Ectodermal cell (in vitro differentiated cells): ENCODE measurements at regions not wholly inside any gene's neighbourhood (a gene's known extent, or its start where the extent isn't known, plus 50 kb on each side); places are given as distances from the start of the nearest gene placed in this dataset.

Experiments used
- H3K27ac ChIP-seq: 2 replicates; pipeline ENCODE4 v1.7.0; 2013; ENCODE audit warnings: mild to moderate bottlenecking, low read depth, low read length; ENCODE audit not compliant: insufficient read depth, poor library complexity, severe bottlenecking
- H3K27me3 ChIP-seq: 2 replicates; pipeline ENCODE4 v1.7.0; 2013; ENCODE audit warnings: mild to moderate bottlenecking, low read length; ENCODE audit not compliant: insufficient read depth, control insufficient read depth, poor library complexity, severe bottlenecking
- H3K36me3 ChIP-seq: one replicate; pipeline ENCODE4 v1.7.0; 2013; ENCODE audit warnings: low read length; ENCODE audit not compliant: control insufficient read depth, insufficient read depth
- H3K4me1 ChIP-seq: one replicate; pipeline ENCODE4 v1.7.0; 2013; ENCODE audit warnings: low read length; ENCODE audit not compliant: control insufficient read depth, insufficient read depth
- H3K4me3 ChIP-seq: 2 replicates; pipeline ENCODE4 v1.7.0; 2013; ENCODE audit warnings: low read depth, low read length, control low read depth; ENCODE audit not compliant: insufficient read depth
- H3K9me3 ChIP-seq: 2 replicates; pipeline ENCODE4 v1.7.0; 2013; ENCODE audit warnings: mild to moderate bottlenecking, low read length, moderate library complexity; ENCODE audit not compliant: control insufficient read depth
- WGBS, 2 experiments: methylation state at CpG; one replicate each; pipeline ENCODE4 v1.1.7; 2013; ENCODE audit warnings: missing lambda C conversion rate in 2 of 2; 5-methylcytosine and 5-hydroxymethylcytosine counted together

DNA sequence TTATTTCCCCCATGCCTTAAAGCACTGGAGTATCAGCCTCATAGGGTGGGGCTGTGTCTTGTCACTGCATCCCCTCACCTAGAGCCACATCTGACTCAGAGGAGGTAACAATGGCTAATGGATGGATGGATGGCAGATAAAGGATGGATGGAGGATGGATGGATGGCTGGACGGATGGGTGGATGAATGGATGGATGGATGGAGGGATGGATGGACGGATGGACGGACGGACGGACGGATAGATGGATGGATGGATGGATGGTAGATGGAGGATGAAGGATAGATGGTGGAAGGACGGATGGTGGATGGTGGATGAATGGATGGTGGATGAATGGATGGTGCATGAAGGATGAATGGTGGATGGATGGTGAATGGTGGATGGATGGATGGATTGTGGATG lies 77.2 kb downstream of the PDGFA start:
- peaks cover 8% of the 10 kb centered on the region for H3K4me1 ChIP-seq

DNA sequence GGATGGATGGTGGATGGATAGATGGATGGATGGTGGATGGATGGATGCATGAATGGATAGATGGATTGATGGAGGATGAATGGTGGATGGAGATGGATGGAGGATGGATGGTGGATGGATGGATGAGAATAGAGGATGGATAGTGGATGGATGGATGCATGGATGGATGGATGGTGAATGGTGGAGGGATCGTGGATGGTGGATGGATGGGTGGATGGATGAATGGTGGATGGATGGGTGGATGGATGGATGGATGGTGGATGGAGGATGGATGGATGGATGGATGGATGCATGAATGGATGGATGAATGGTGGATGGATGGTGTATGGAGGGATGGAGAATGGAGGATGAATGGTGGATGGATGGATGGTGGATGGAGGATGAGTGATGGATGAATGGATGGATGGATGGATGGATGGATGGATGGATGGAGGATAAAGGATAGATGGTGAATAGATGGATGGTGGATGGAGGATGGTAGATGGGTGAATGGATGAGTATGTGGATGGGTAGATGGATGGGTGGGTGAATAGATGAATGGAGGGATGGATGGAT lies 76.3 kb downstream of the PDGFA start:
- WGBS, 2 experiments, result 87 to 88% methylated on average over 1 of the region's 1 CpG
- H3K27me3 ChIP-seq, result no peaks in the 10 kb centered on the region
- no peaks in the 10 kb centered on the region for H3K9me3 ChIP-seq
- no peak overlapping the region for H3K27ac ChIP-seq
- H3K4me3 ChIP-seq, result no peak overlapping the region
- no peaks in the 10 kb centered on the region for H3K4me1 ChIP-seq
- H3K36me3 ChIP-seq, result no peaks in the 10 kb centered on the region

More for the DNA sequence above, 77.2 kb downstream of the PDGFA start:
- H3K27me3 ChIP-seq, result no peaks in the 10 kb centered on the region
- no peak overlapping the region for H3K27ac ChIP-seq
- H3K36me3 ChIP-seq, result no peaks in the 10 kb centered on the region
- no peaks in the 10 kb centered on the region for H3K9me3 ChIP-seq
- H3K4me3 ChIP-seq, result no peak overlapping the region
- WGBS, 2 experiments, result 61 to 64% methylated on average over 7 of the region's 7 CpGs

DNA sequence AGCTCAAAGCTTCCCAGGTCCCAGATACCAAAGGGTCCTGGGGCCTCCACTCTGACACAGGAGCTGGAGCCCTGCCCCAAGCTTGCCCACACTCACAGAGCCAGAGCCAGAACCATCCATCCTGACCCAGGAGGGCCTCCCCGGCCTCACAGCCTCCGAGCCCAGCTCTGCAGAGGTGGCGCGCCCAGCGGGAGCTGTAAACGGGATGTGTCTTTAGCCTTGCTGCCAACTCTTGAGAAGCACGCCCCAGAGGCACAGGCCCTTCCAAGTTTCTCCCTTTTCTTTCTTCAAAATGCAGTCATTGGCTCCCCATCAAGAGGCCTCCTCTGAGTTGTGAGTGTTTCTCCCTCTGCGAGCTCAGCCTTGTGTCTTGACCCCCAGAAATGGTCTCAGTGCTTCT lies 75.0 kb downstream of the PDGFA start:
- no peaks in the 10 kb centered on the region for H3K27me3 ChIP-seq
- 90 to 92% methylated on average over 8 of the region's 8 CpGs for WGBS, 2 experiments
- H3K27ac ChIP-seq, result no peak overlapping the region

DNA sequence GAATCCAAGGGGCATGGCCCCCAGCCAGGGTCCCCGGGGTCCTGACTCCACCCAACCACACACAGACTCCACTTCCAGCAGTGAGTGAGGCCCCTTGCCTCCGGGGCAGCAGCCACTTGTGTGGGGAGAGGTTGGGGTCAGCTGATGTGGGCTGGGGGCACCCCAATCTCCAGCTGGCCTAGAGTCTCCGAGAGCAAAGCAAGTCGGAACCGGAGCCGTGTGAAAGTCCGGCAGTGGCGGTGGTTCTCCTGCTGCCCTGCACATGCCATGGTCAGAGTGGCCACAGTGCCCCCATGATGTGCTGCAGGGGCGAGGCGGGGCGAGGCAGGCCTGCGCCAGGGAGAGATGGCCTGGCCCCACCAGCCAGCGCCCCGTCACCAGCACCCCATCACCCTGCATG lies 74.6 kb downstream of the PDGFA start:
- Histone ChIP-seq H3K36me3 (no peaks in the 10 kb centered on the region), H3K4me3 (no peak overlapping the region), H3K27me3 (no peaks in the 10 kb centered on the region), H3K27ac (no peak overlapping the region), H3K4me1 (no peaks in the 10 kb centered on the region), H3K9me3 (no peaks in the 10 kb centered on the region)
- WGBS, 2 experiments, result 95 to 98% methylated on average over 13 to 14 of the region's 14 CpGs

More for the DNA sequence above, 75.0 kb downstream of the PDGFA start:
- Histone ChIP-seq H3K9me3 (no peaks in the 10 kb centered on the region), H3K36me3 (no peaks in the 10 kb centered on the region), H3K4me3 (no peak overlapping the region), H3K4me1 (no peaks in the 10 kb centered on the region)

GRCh38 chr7:445563-446288 lies 73.9 kb downstream of the PDGFA start:
- H3K9me3 ChIP-seq, result no peaks in the 10 kb centered on the region
- no peaks in the 10 kb centered on the region for H3K4me1 ChIP-seq
- H3K4me3 ChIP-seq, result no peak overlapping the region
- no peaks in the 10 kb centered on the region for H3K36me3 ChIP-seq
- 70% methylated on average over 14 of the region's 14 CpGs for WGBS, 2 experiments
- no peaks in the 10 kb centered on the region for H3K27me3 ChIP-seq
- H3K27ac ChIP-seq, result no peak overlapping the region

GRCh38 chr7:446289-446935 lies 73.2 kb downstream of the PDGFA start:
- H3K4me3 ChIP-seq, result no peak overlapping the region
- H3K36me3 ChIP-seq, result no peaks in the 10 kb centered on the region
- WGBS, 2 experiments, result 82 to 83% methylated on average over 29 of the region's 29 CpGs
- H3K27me3 ChIP-seq, result peaks cover 3% of the 10 kb centered on the region
- peaks cover 1% of the 10 kb centered on the region for H3K4me1 ChIP-seq
- H3K27ac ChIP-seq, result no peak overlapping the region
- H3K9me3 ChIP-seq, result no peaks in the 10 kb centered on the region
